Endothelial cell of umbilical vein (primary cell): ENCODE measurements at regions not wholly inside any gene's neighbourhood (a gene's known extent, or its start where the extent isn't known, plus 50 kb on each side); places are given as distances from the start of the nearest gene placed in this dataset.

Experiments
- MAX ChIP-seq: IDR thresholded peaks from 2 replicates; pipeline ENCODE4 v1.6.1; 2011; ENCODE audit not compliant: insufficient read depth, insufficient read length
- MYC ChIP-seq: IDR thresholded peaks from one replicate; pipeline ENCODE4 v1.6.1; 2011; ENCODE audit warnings: mild to moderate bottlenecking, low read depth, low read length
- POLR2A ChIP-seq: IDR thresholded peaks from 2 replicates; pipeline ENCODE4 v1.6.1; 2012; ENCODE audit warnings: low read depth, mild to moderate bottlenecking, control low read depth, low read length
- POLR2AphosphoS5 ChIP-seq: IDR thresholded peaks from 2 replicates; pipeline ENCODE4 v1.6.1; 2012; ENCODE audit warnings: low read depth, mild to moderate bottlenecking, control low read depth, low read length, moderate library complexity; ENCODE audit not compliant: insufficient read depth
- TF ChIP-seq, protein P1 (sequence below), 2 donors: IDR thresholded peaks; 1 replicate in 1 of 2; 2 replicates in 1 of 2; pipeline ENCODE4 v1.5.1; 2011; ENCODE audit warnings: low read length in 2 of 2, mild to moderate bottlenecking in 2 of 2, moderate library complexity in 2 of 2, control low read depth in 1 of 2, inconsistent platforms in 1 of 2, low read depth in 1 of 2; ENCODE audit not compliant: insufficient read depth in 1 of 2; ENCODE audit errors: extremely low read depth in 1 of 2

- TF ChIP-seq, protein P1, sequence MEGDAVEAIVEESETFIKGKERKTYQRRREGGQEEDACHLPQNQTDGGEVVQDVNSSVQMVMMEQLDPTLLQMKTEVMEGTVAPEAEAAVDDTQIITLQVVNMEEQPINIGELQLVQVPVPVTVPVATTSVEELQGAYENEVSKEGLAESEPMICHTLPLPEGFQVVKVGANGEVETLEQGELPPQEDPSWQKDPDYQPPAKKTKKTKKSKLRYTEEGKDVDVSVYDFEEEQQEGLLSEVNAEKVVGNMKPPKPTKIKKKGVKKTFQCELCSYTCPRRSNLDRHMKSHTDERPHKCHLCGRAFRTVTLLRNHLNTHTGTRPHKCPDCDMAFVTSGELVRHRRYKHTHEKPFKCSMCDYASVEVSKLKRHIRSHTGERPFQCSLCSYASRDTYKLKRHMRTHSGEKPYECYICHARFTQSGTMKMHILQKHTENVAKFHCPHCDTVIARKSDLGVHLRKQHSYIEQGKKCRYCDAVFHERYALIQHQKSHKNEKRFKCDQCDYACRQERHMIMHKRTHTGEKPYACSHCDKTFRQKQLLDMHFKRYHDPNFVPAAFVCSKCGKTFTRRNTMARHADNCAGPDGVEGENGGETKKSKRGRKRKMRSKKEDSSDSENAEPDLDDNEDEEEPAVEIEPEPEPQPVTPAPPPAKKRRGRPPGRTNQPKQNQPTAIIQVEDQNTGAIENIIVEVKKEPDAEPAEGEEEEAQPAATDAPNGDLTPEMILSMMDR (IDR thresholded peaks at IDR 0.05; ENCODE audit: extremely low read depth in 1 of 2, insufficient read depth in 1 of 2, low read depth in 1 of 2, low read length in 2 of 2): no peak
- TF ChIP-seq POLR2AphosphoS5: no peak
- no peak for TF ChIP-seq MAX
- no peak for TF ChIP-seq MYC
- TF ChIP-seq POLR2A: no peak
Observed at GRCh38 chr10:21084700-21085099, 187.6 kb upstream of the NEBL start.
